Activated CD4-positive, alpha-beta T cell treated with anti-CD3 and anti-CD28 coated beads for 36 hours (primary cell): ENCODE measurements at regions not wholly inside any gene's neighbourhood (a gene's known extent, or its start where the extent isn't known, plus 50 kb on each side); places are given as distances from the start of the nearest gene placed in this dataset.

Experiments
- ATAC-seq: fragments of 200-7000 bp; cut with Tn5 transposase; one replicate; pipeline ENCODE4 v1.10.0; 2021; ENCODE audit warnings: mild to moderate bottlenecking, moderate library complexity
- CTCF ChIA-PET: fragments of 350-600 bp; sonication (Branson Sonifier 250); formaldehyde crosslinking; loops from one replicate; lab custom pipeline; 2021; ENCODE audit warnings: antibody characterized with exemption; lab: Charles Lee
- POLR2A ChIA-PET: fragments of 350-600 bp; sonication (Branson Sonifier 250); formaldehyde crosslinking; loops from one replicate; lab custom pipeline; 2021; ENCODE audit warnings: antibody characterized with exemption, inconsistent platforms; lab: Charles Lee
- DNase-seq: peaks from one replicate; pipeline ENCODE4 v3.0.0-alpha.2; 2020
- H3K27ac Mint-ChIP-seq: one replicate; pipeline ENCODE4 v1.8.0; 2021; ENCODE audit warnings: mixed read lengths
- H3K27me3 Mint-ChIP-seq: one replicate; pipeline ENCODE4 v1.8.0; 2021; ENCODE audit warnings: mixed read lengths
- H3K36me3 Mint-ChIP-seq: one replicate; pipeline ENCODE4 v1.8.0; 2021; ENCODE audit warnings: low read depth, mixed read lengths
- H3K4me1 Mint-ChIP-seq: one replicate; pipeline ENCODE4 v1.8.0; 2021; ENCODE audit warnings: mixed read lengths
- H3K4me3 Mint-ChIP-seq: one replicate; pipeline ENCODE4 v1.8.0; 2021; ENCODE audit warnings: mild to moderate bottlenecking, moderate library complexity, mixed read lengths
- H3K9me3 Mint-ChIP-seq: one replicate; pipeline ENCODE4 v1.8.0; 2021; ENCODE audit warnings: low read depth, mixed read lengths
- intact Hi-C, 2 experiments: fragments of 100-400 bp; cut with DNase I in 1 of 2; cut with micrococcal nuclease in 1 of 2; formaldehyde crosslinking; loops; one replicate each; pipeline versions ENCODE4 v1.14.2 to v1.15.1; 2022 to 2024; cut with DNase I, micrococcal nuclease

DNA sequence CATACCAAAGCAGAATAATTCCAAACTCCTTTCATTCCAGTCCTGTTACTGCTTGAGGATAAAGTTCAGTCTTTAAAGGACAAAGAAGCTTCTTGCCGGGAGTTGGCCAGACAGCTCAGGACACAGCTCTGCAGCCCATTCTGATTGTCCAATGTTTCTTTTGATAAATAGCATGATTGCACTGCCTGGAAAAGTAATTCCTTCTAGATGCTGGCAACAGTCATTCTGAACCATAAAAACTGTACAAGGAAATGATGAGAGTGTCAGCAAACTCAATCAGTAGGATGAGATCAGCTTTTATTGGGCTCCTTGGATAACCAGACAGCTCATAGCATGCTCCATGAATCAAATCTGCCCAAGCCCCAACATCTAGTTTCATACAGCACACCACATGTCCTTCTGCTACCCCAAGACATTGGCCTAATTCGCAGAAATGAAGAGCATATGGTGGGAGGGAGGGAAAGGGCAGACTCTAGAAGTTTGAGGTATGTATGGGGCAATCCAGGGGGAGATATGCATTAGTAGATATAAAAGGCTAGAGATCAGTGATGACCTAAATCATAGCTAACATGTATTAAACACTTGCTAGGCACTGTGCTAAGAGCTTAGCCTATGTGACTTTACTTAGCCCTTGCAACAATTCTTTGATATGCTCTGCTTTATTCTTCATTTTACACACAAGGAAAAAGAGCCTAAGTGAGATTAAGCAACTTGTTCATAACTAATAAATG lies 219.9 kb upstream of the NREP start:
- ChIA-PET CTCF (interaction anchor here (1.1 to 1.3 kb wide), 3 partner anchors 8 to 104 kb away, joined by 3 to 5 read pairs (median 3); no protein-coding TSS in a partner anchor), POLR2A (no interaction called here)
- H3K9me3 Mint-ChIP-seq: no peaks in the 10 kb centered on the region
- DNase-seq: no peak
- no peaks in the 10 kb centered on the region for H3K36me3 Mint-ChIP-seq
- H3K27ac Mint-ChIP-seq: no peak overlapping the region
- no peak for ATAC-seq
- H3K4me1 Mint-ChIP-seq: no peaks in the 10 kb centered on the region
- intact Hi-C loops: no loop called here
- no peak overlapping the region for H3K4me3 Mint-ChIP-seq
- peaks cover 8% of the 10 kb centered on the region for H3K27me3 Mint-ChIP-seq

DNA sequence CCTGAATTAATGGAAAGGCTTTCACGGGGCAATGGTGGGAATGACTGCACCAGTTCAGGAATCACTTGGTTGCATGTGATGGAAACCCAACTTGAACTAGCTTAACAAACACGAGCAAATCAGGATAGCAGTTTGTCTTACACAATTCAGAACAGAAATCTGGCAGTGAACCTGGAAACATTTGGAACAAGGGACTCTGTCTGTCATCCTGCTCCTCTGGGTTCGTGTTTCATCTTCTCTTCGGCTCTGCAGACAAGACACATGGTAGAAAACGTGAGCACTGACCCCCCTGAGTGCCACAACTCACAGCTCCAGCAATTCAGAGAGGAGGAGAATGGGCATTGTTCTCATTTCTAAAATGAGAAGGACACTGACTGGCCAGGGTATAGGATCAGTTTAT lies 218.1 kb upstream of the NREP start:
- CTCF ChIA-PET: no interaction called here
- H3K36me3 Mint-ChIP-seq: no peaks in the 10 kb centered on the region
- POLR2A ChIA-PET: no interaction called here
- ATAC-seq (no peak), DNase-seq (no peak)
- intact Hi-C loops: no loop called here
- H3K9me3 Mint-ChIP-seq: no peaks in the 10 kb centered on the region
- H3K27ac Mint-ChIP-seq: no peak overlapping the region
- H3K4me3 Mint-ChIP-seq: no peak overlapping the region
- H3K4me1 Mint-ChIP-seq: no peaks in the 10 kb centered on the region
- H3K27me3 Mint-ChIP-seq: peaks cover 9% of the 10 kb centered on the region

DNA sequence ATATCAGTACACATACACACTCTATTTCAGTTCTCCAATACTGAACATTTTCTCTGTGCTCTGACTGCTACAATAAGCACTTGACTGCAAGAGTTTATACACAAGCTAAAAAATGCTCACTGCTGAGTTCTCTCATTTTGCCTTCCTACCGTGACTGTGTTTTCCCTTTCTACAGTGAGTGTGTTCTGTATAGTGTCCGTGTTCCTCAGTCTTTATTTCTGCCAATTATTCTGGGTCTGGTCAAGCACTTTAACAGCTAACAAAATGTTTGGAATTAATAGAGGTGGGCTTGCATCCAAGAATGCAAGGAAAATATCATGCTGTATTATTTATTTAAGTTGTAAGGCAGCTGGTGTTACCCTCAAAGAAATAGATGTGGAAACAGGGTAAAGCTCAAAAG lies 217.0 kb upstream of the NREP start:
- no peaks in the 10 kb centered on the region for H3K4me1 Mint-ChIP-seq
- H3K36me3 Mint-ChIP-seq: no peaks in the 10 kb centered on the region
- H3K27me3 Mint-ChIP-seq: peaks cover 10% of the 10 kb centered on the region
- intact Hi-C loops: no loop called here
- no peaks in the 10 kb centered on the region for H3K9me3 Mint-ChIP-seq
- ATAC-seq: no peak
- H3K4me3 Mint-ChIP-seq: no peak overlapping the region
- no peak overlapping the region for H3K27ac Mint-ChIP-seq
- no peak for DNase-seq
- POLR2A ChIA-PET: no interaction called here
- CTCF ChIA-PET: no interaction called here

DNA sequence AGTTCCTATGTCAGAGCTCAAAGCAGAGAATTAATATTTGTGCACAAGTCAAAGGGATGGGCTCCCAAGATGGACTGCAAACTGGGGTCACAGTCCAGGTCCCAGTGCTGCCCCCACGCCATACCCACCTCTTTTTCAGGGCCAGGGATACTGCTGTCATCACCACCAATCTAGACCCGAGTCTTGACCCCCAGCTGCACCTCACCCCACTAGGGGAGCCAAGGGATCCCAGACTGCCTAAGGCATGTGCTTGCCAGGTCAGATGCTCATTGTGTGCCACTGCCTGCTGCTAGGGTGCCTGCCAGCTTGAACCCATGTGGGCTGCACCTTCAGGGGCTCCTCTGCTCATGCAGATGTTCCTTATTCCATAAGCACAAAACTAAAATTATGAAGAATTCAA lies 215.6 kb upstream of the NREP start:
- DNase-seq (no peak), ATAC-seq (no peak)
- POLR2A ChIA-PET: no interaction called here
- CTCF ChIA-PET: no interaction called here
- H3K4me3 Mint-ChIP-seq: no peak overlapping the region
- intact Hi-C loops: no loop called here
- H3K4me1 Mint-ChIP-seq: no peaks in the 10 kb centered on the region
- H3K27me3 Mint-ChIP-seq: peaks cover 14% of the 10 kb centered on the region
- H3K27ac Mint-ChIP-seq: no peak overlapping the region
- H3K9me3 Mint-ChIP-seq: no peaks in the 10 kb centered on the region
- no peaks in the 10 kb centered on the region for H3K36me3 Mint-ChIP-seq

DNA sequence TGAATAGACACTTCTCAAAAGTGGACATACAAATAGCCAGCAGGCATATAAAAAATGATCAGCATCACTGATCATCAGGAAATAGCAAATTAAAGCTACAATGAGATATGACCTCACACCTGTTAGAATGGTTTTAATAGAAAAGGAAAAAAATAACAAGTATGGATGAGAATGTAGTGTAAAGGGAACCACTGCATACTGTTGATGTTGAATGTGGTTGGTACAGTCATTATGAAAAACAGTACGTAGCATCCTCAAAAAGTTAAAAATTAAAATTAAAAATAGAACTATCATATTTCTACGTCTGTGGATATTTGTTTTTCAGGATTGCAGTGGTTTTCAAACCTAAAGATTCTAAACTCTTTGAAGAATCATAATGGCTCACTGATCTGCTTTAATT lies 215.1 kb upstream of the NREP start:
- no peaks in the 10 kb centered on the region for H3K36me3 Mint-ChIP-seq

DNA sequence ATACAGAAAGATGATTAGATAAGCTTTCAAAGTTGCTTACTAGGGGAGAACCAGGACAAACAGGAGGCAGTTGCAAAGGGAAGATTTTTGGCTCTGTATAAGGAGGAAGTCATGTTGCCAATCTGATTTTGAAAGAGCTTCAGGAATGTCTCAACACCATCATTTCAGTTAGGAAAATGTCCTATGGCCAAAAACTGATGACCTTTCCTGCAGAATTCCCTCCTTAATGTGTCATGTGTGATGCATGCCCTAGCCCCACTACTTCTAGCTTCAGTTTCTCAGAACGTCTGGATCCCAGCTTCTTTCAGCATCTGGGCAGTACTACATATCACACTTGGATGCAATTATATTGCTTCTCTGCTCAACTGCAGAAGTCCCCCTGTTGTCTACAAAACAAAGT lies 211.5 kb upstream of the NREP start:
- intact Hi-C loops: no loop called here
- Mint-ChIP-seq H3K36me3 (no peaks in the 10 kb centered on the region), H3K27ac (no peak overlapping the region), H3K27me3 (peaks cover 9% of the 10 kb centered on the region), H3K9me3 (no peaks in the 10 kb centered on the region), H3K4me3 (no peak overlapping the region), H3K4me1 (no peaks in the 10 kb centered on the region)
- ATAC-seq (no peak), DNase-seq (no peak)
- POLR2A ChIA-PET: no interaction called here
- CTCF ChIA-PET: interaction anchor here (1.2 kb wide), 1 partner anchor 9 kb away, joined by 3 read pairs; no protein-coding TSS in a partner anchor

More for the DNA sequence above, 215.1 kb upstream of the NREP start:
- peaks cover 13% of the 10 kb centered on the region for H3K27me3 Mint-ChIP-seq
- no peak overlapping the region for H3K27ac Mint-ChIP-seq
- no peak overlapping the region for H3K4me3 Mint-ChIP-seq
- ChIA-PET CTCF (no interaction called here), POLR2A (no interaction called here)
- ATAC-seq (no peak), DNase-seq (no peak)
- no peaks in the 10 kb centered on the region for H3K9me3 Mint-ChIP-seq
- no peaks in the 10 kb centered on the region for H3K4me1 Mint-ChIP-seq
- intact Hi-C loops: no loop called here

DNA sequence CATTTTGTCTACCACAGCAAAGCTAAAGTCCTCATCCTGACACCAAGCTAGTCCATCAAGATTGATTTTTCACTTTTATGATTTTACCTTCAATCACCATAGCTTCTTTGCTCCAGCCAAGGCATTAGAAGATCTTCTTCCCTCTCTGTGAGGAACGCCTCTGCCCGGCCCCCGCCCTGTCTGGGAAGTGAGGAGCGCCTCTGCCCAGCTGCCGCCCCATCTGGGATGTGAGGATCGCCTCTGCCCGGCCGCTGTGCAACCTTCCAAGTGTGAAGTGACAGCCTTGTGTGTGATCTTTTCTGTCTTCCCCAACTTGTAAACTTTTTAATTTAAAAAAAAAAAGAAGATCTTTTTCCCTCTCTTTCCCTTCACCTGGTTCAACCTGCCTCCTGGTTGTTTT lies 210.5 kb upstream of the NREP start:
- Mint-ChIP-seq H3K9me3 (no peaks in the 10 kb centered on the region), H3K4me3 (no peak overlapping the region), H3K27ac (no peak overlapping the region), H3K4me1 (no peaks in the 10 kb centered on the region), H3K27me3 (peaks cover 7% of the 10 kb centered on the region), H3K36me3 (no peaks in the 10 kb centered on the region)
- ChIA-PET CTCF (interaction anchor here (1.3 kb wide), 1 partner anchor 9 kb away, joined by 3 read pairs; no protein-coding TSS in a partner anchor), POLR2A (no interaction called here)
- intact Hi-C loops: no loop called here
- no peak for ATAC-seq
- DNase-seq: no peak

DNA sequence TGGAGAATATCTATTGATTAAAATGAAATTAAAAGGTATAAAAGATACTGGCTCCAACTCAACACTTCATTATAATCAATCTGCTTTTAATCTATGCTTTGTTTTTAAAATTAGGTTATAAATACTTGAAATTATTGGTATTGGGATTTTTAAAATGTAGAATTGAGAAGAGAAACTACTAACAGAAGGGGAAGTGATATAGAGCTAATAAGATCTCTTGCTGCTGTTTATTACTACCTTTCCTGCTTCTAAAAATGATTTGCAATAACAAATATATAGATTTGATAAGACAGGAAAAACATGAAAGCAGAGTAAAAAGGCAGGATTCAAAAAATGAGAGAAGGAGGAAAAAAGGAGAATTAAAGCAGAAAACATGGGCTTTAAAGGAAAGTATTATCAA lies 209.3 kb upstream of the NREP start:
- no peaks in the 10 kb centered on the region for H3K9me3 Mint-ChIP-seq
- H3K27me3 Mint-ChIP-seq: peaks cover 7% of the 10 kb centered on the region
- H3K27ac Mint-ChIP-seq: no peak overlapping the region
- ChIA-PET CTCF (interaction anchor here (1.3 kb wide), 1 partner anchor 10 kb away, joined by 3 read pairs; no protein-coding TSS in a partner anchor), POLR2A (no interaction called here)
- ATAC-seq (no peak), DNase-seq (no peak)
- no peaks in the 10 kb centered on the region for H3K4me1 Mint-ChIP-seq
- no peak overlapping the region for H3K4me3 Mint-ChIP-seq
- intact Hi-C loops: no loop called here
- no peaks in the 10 kb centered on the region for H3K36me3 Mint-ChIP-seq

DNA sequence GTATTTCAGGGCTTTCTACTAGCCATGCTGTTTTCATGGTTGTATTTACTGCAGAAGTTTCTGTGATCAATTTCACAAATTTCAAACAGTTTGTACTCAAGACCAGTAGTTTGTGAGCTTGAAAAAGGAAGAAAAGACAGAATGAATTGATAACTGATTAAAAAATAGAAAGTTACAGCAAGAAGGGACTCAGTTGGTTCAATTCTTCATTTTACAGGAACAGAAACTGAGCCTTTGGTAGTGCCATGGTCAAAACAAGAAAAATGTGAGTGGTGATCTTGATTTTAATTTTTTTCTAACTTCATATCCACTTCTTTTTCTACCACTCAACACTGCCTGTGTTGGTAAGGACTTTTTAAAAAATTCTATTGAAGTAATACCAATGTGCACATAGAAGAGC lies 206.6 kb upstream of the NREP start:
- H3K9me3 Mint-ChIP-seq: no peaks in the 10 kb centered on the region
- intact Hi-C loops: no loop called here
- CTCF ChIA-PET: no interaction called here
- no peak for DNase-seq
- H3K27ac Mint-ChIP-seq: no peak overlapping the region
- peaks cover 3% of the 10 kb centered on the region for H3K27me3 Mint-ChIP-seq
- H3K4me1 Mint-ChIP-seq: no peaks in the 10 kb centered on the region
- no peak overlapping the region for H3K4me3 Mint-ChIP-seq
- POLR2A ChIA-PET: no interaction called here
- no peaks in the 10 kb centered on the region for H3K36me3 Mint-ChIP-seq
- no peak for ATAC-seq

DNA sequence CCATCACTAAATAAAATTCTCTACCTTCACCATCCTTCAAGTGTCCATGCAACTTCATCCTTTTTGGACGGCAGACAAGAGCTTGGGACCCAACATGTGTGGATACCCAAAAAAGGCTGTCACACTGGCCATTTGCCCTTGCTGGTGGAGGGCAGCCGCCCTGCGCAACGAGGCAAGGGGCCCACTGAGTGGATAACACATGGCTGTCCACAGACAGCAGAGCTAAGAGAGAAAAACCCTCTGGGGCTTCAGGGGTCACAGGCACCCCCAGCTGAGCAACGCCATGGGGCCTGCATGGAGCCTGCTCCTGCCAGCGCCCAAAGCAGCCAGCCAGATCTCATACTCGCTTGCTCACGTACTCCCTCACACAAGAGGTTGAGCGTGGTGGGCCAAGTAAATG lies 205.9 kb upstream of the NREP start:
- ChIA-PET CTCF (no interaction called here), POLR2A (no interaction called here)
- Mint-ChIP-seq H3K4me1 (no peaks in the 10 kb centered on the region), H3K4me3 (no peak overlapping the region), H3K36me3 (no peaks in the 10 kb centered on the region), H3K27ac (no peak overlapping the region), H3K27me3 (no peaks in the 10 kb centered on the region), H3K9me3 (no peaks in the 10 kb centered on the region)
- DNase-seq: no peak
- intact Hi-C loops: no loop called here
- ATAC-seq: no peak

DNA sequence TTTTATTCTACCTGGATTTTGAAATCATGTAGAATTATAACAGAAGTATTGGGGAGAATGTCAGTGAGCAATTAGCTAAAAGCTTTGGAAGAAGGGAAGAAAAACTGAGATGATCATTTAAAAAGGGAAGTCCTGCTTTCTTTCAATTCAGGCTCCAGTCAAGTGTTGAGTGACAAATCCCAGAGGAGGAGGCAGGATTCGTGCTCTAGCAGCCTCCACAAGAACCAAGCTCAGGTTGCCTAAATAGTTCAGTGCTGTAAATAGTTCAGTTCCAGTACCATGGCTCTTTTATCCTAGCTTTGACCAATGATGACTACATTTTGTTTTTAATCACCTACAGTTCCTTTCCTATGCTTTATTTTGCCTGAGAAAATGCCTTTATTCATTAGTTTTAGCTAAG lies 204.9 kb upstream of the NREP start:
- no peak overlapping the region for H3K27ac Mint-ChIP-seq
- POLR2A ChIA-PET: no interaction called here
- H3K4me1 Mint-ChIP-seq: no peaks in the 10 kb centered on the region
- H3K4me3 Mint-ChIP-seq: no peak overlapping the region
- CTCF ChIA-PET: no interaction called here
- DNase-seq (no peak), ATAC-seq (no peak)
- H3K27me3 Mint-ChIP-seq: no peaks in the 10 kb centered on the region
- intact Hi-C loops: no loop called here
- no peaks in the 10 kb centered on the region for H3K9me3 Mint-ChIP-seq
- no peaks in the 10 kb centered on the region for H3K36me3 Mint-ChIP-seq

DNA sequence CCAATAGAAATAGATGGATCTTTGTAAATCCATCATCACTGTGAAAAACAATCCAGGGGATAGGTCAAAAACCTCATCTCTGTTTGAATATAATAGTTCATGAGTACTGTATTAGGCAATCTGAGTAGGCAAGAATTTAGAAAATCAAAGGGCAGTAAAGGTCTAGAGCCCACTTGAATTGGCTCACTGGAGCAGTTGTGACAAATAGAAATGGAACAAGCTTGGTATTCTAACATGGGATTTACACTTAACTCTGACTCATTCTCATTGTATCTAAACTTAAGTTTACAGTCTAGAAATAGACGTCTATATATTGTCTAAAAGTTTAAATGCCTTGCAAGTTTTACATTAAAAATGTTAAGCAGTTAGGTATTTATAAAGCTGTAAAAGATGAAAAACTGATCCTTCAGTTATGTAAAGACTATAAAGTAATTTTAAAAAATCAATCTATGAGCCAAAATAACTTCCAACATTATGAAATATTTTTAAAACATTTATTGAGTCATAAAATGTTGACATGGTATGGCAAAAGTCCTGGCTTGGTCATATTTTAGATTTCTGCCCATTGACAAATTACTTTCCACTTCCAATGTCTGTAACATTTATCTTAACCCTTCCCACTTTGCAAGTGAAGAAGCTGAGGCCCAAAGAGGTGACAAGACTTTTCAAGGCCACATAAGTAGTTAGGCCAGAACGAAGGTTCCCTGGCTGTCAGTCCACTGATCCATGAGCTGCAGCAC lies 203.7 kb upstream of the NREP start:
- Mint-ChIP-seq H3K9me3 (no peaks in the 10 kb centered on the region), H3K27me3 (peaks cover 3% of the 10 kb centered on the region), H3K36me3 (no peaks in the 10 kb centered on the region), H3K4me1 (no peaks in the 10 kb centered on the region), H3K27ac (no peak overlapping the region), H3K4me3 (no peak overlapping the region)
- intact Hi-C loops: no loop called here
- ATAC-seq (no peak), DNase-seq (no peak)
- ChIA-PET POLR2A (no interaction called here), CTCF (no interaction called here)
